Neuronal stem cell (in vitro differentiated cells): ENCODE measurements at regions not wholly inside any gene's neighbourhood (a gene's known extent, or its start where the extent isn't known, plus 50 kb on each side); places are given as distances from the start of the nearest gene placed in this dataset.

Experiments used
- DNase-seq: peaks from one replicate; pipeline ENCODE4 v3.0.0-alpha.2; 2013; ENCODE audit warnings: low spot score
- H2AFZ ChIP-seq: one replicate; pipeline ENCODE4 v1.6.1; 2013; ENCODE audit warnings: mild to moderate bottlenecking, low read length, inconsistent platforms
- H2AK5ac ChIP-seq: 2 replicates; pipeline ENCODE4 v1.6.1; 2013; ENCODE audit warnings: low read depth, mild to moderate bottlenecking, inconsistent platforms, low read length, moderate library complexity, mixed read lengths
- H2BK120ac ChIP-seq: 2 replicates; pipeline ENCODE4 v1.6.1; 2013; ENCODE audit warnings: low read depth, mild to moderate bottlenecking, inconsistent platforms, low read length, moderate library complexity, mixed read lengths
- H2BK12ac ChIP-seq: one replicate; pipeline ENCODE4 v1.6.1; 2013; ENCODE audit warnings: low read length, inconsistent platforms
- H2BK15ac ChIP-seq: 2 replicates; pipeline ENCODE4 v1.6.1; 2013; ENCODE audit warnings: mild to moderate bottlenecking, low read length, inconsistent platforms, mixed read lengths
- H2BK5ac ChIP-seq: one replicate; pipeline ENCODE4 v1.6.1; 2013; ENCODE audit warnings: inconsistent platforms, mild to moderate bottlenecking, low read length, moderate library complexity
- H3K14ac ChIP-seq: one replicate; pipeline ENCODE4 v1.6.1; 2013; ENCODE audit warnings: low read length, inconsistent platforms
- H3K18ac ChIP-seq: 2 replicates; pipeline ENCODE4 v1.6.1; 2013; ENCODE audit warnings: low read length, inconsistent platforms
- H3K23ac ChIP-seq: 2 replicates; pipeline ENCODE4 v1.6.1; 2013; ENCODE audit warnings: low read depth, mild to moderate bottlenecking, mixed read lengths, low read length, inconsistent platforms; ENCODE audit not compliant: poor library complexity
- H3K27ac ChIP-seq: replicated peaks from 3 replicates; pipeline ENCODE4 v1.5.1; 2013; ENCODE audit warnings: low read length, inconsistent platforms
- H3K27me3 ChIP-seq, 3 experiments: 2 replicates each; pipeline ENCODE4 v1.6.1; 2013; ENCODE audit warnings: low read length in 3 of 3, mild to moderate bottlenecking in 2 of 3, inconsistent platforms in 1 of 3, low read depth in 1 of 3, mixed read lengths in 1 of 3, moderate library complexity in 1 of 3; ENCODE audit not compliant: control insufficient read depth in 3 of 3, insufficient read depth in 3 of 3
- H3K36me3 ChIP-seq, 2 donors: replicated peaks in 1 of 2; 2 replicates each; pipeline ENCODE4 v1.6.1; 2013; ENCODE audit warnings: low read length in 2 of 2; ENCODE audit not compliant: control insufficient read depth in 2 of 2, insufficient read depth in 2 of 2
- H3K4ac ChIP-seq: 2 replicates; pipeline ENCODE4 v1.6.1; 2013; ENCODE audit warnings: inconsistent platforms, mild to moderate bottlenecking, low read length, moderate library complexity
- H3K4me1 ChIP-seq, 2 donors: 1 replicate in 1 of 2; 2 replicates in 1 of 2; pipeline ENCODE4 v1.6.1; 2013; ENCODE audit warnings: low read length in 2 of 2, low read depth in 1 of 2; ENCODE audit not compliant: control insufficient read depth in 2 of 2, insufficient read depth in 1 of 2
- H3K4me2 ChIP-seq: one replicate; pipeline ENCODE4 v1.6.1; 2013; ENCODE audit warnings: mild to moderate bottlenecking, low read length, inconsistent platforms; ENCODE audit not compliant: insufficient read depth, poor library complexity, severe bottlenecking
- H3K4me3 ChIP-seq, 2 donors: 2 replicates each; pipeline ENCODE4 v1.5.1; 2013; ENCODE audit warnings: low read length in 2 of 2, mild to moderate bottlenecking in 2 of 2, inconsistent platforms in 1 of 2, moderate library complexity in 1 of 2
- H3K79me1 ChIP-seq: one replicate; pipeline ENCODE4 v1.6.1; 2013; ENCODE audit warnings: low read depth, mild to moderate bottlenecking, inconsistent platforms, low read length, moderate library complexity
- H3K9ac ChIP-seq: one replicate; pipeline ENCODE4 v1.6.1; 2013; ENCODE audit warnings: mild to moderate bottlenecking, low read depth, low read length, inconsistent platforms; ENCODE audit not compliant: poor library complexity
- H3K9me3 ChIP-seq, 2 donors: replicated peaks in 1 of 2; 2 replicates each; pipeline versions ENCODE3 to v1.6.1; 2013; ENCODE audit warnings: low read length in 2 of 2, mild to moderate bottlenecking in 2 of 2, inconsistent platforms in 1 of 2, low read depth in 1 of 2, mixed read lengths in 1 of 2, moderate library complexity in 1 of 2; ENCODE audit not compliant: control insufficient read depth in 2 of 2, insufficient read depth in 1 of 2
- H4K8ac ChIP-seq: one replicate; pipeline ENCODE4 v1.6.1; 2013; ENCODE audit warnings: low read depth, mild to moderate bottlenecking, inconsistent platforms, low read length, moderate library complexity
- H4K91ac ChIP-seq: one replicate; pipeline ENCODE4 v1.6.1; 2013; ENCODE audit warnings: low read length, low read depth, mild to moderate bottlenecking, inconsistent platforms; ENCODE audit not compliant: poor library complexity
- WGBS, 2 donors: extraction: QIAGEN DNeasy Blood & Tissue Kit; methylation state at CpG; one replicate each; pipeline ENCODE4 v1.1.7; 2013; ENCODE audit warnings: missing lambda C conversion rate in 2 of 2, mixed read lengths in 1 of 2; ENCODE audit not compliant: insufficient read length in 2 of 2, insufficient replicate concordance in 1 of 2; ENCODE audit errors: extremely low coverage in 2 of 2; 5-methylcytosine and 5-hydroxymethylcytosine counted together

DNA sequence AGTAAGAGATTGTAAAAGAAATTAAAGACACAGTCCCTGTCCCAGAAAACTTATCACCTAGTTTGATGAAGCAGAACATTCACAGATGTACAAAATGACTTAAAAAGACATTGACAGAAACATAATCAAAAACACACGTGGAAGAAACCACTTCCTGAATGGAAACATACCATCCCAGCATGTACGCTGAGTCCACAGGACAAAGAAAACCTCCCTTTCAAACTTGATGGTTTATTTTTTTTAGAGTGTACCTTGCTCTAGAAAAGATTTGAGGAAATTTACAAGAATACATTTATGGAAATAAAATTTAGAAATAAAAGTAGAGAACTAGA lies 140.9 kb downstream of the PMP22 start:
- WGBS, 2 donors: no CpG with 5 or more reads among the region's 2 CpGs
- Histone ChIP-seq H2BK15ac (no peak overlapping the region), H3K79me1 (no peaks in the 10 kb centered on the region), H3K4me2 (no peak overlapping the region), H3K4me3 (no peak overlapping the region), H3K18ac (no peak overlapping the region), H3K23ac (no peak overlapping the region), H2BK12ac (no peak overlapping the region), H4K91ac (no peak overlapping the region), H2AK5ac (no peak overlapping the region), H3K4me1 (peaks cover 5 to 6% of the 10 kb centered on the region in 2 donors), H4K8ac (no peak overlapping the region), H3K9ac (no peak overlapping the region), H3K36me3 (no peaks in the 10 kb centered on the region), H2AFZ (no peak overlapping the region), H3K27ac (no peak overlapping the region), H3K27me3 (peaks cover 0 to 5% (median 0%) of the 10 kb centered on the region in 3 experiments), H2BK5ac (no peak overlapping the region), H2BK120ac (no peak overlapping the region), H3K4ac (no peak overlapping the region), H3K9me3 (no peaks in the 10 kb centered on the region), H3K14ac (no peak overlapping the region)
- no peak for DNase-seq

- H3K4me1 ChIP-seq: peaks cover 5 to 6% of the 10 kb centered on the region in 2 donors
- no peak overlapping the region for H3K4me2 ChIP-seq
- WGBS, 2 donors: no CpG with 5 or more reads among the region's 5 CpGs
- H3K79me1 ChIP-seq: no peaks in the 10 kb centered on the region
- H3K27me3 ChIP-seq: peaks cover 0 to 5% (median 0%) of the 10 kb centered on the region in 3 experiments
- H2BK120ac ChIP-seq: no peak overlapping the region
- no peaks in the 10 kb centered on the region for H3K9me3 ChIP-seq
- H4K91ac ChIP-seq: no peak overlapping the region
- H3K18ac ChIP-seq: no peak overlapping the region
- H3K4ac ChIP-seq: no peak overlapping the region
- no peak overlapping the region for H2AFZ ChIP-seq
- H3K27ac ChIP-seq: no peak overlapping the region
- H3K9ac ChIP-seq: no peak overlapping the region
- H2BK15ac ChIP-seq: no peak overlapping the region
- H3K23ac ChIP-seq: no peak overlapping the region
- no peak overlapping the region for H4K8ac ChIP-seq
- no peak for DNase-seq
- H3K36me3 ChIP-seq: no peaks in the 10 kb centered on the region
- H3K4me3 ChIP-seq: no peak overlapping the region
- H2BK12ac ChIP-seq: no peak overlapping the region
- H2AK5ac ChIP-seq: no peak overlapping the region
- no peak overlapping the region for H3K14ac ChIP-seq
- H2BK5ac ChIP-seq: no peak overlapping the region
Observed at GRCh38 chr17:15123593-15124263, 141.4 kb downstream of the PMP22 start.

DNA sequence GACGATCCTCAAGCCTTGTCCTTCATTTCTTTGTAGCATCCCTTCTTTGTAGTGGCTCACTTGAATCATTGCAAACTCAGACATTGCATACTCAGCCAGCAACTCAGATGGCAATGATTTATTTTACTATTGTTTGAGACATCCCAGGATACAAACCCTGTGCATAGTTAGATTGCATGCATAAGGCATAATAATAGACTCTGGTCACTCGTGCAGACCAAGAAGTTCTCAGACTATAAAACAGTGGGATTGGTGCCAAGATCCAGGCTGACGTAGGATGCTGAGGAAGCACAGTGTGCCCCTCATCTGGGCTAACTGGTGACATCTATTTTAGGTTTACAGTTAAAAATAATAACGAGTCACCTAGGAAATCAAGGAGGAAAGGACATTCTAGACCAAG lies 142.3 kb downstream of the PMP22 start:
- H2BK12ac ChIP-seq: no peak overlapping the region
- no peak for DNase-seq
- no peak overlapping the region for H3K4ac ChIP-seq
- no peak overlapping the region for H3K27ac ChIP-seq
- no peak overlapping the region for H3K4me2 ChIP-seq
- H2BK5ac ChIP-seq: no peak overlapping the region
- no peaks in the 10 kb centered on the region for H3K9me3 ChIP-seq
- no peak overlapping the region for H4K91ac ChIP-seq
- no peak overlapping the region for H4K8ac ChIP-seq
- H3K14ac ChIP-seq: no peak overlapping the region
- peaks cover 6 to 7% of the 10 kb centered on the region in 2 donors for H3K4me1 ChIP-seq
- no peak overlapping the region for H2AFZ ChIP-seq
- no peak overlapping the region for H3K9ac ChIP-seq
- no peak overlapping the region for H2BK120ac ChIP-seq
- whole genome bisulfite sequencing, 2 donors: no CpG with 5 or more reads among the region's 4 CpGs
- peaks cover 0 to 5% (median 0%) of the 10 kb centered on the region in 3 experiments for H3K27me3 ChIP-seq
- H3K4me3 ChIP-seq: no peak overlapping the region
- no peak overlapping the region for H3K23ac ChIP-seq
- no peak overlapping the region for H2AK5ac ChIP-seq
- H3K18ac ChIP-seq: no peak overlapping the region
- no peaks in the 10 kb centered on the region for H3K36me3 ChIP-seq
- no peak overlapping the region for H2BK15ac ChIP-seq
- H3K79me1 ChIP-seq: no peaks in the 10 kb centered on the region

DNA sequence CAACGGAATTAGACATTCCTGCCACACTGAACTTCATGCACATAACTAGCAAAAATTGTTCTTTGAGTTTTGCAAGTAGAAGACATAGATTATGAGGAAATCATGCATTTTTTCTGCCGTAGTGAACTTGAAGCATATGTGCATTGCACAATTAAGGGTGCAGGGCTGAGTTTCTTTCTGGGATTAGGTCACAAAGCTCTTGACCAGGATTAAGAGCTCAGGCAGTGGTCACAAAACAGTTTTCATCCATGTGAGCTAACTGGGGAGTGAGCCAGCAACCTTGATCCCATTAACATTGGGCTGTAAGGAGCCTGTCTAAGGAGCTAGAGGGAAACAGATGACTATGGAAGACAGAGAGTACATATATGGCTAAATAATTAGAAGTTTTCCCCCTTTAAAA lies 143.7 kb downstream of the PMP22 start:
- DNase-seq: no peak
- H2BK120ac ChIP-seq: no peak overlapping the region
- H3K4me3 ChIP-seq: no peak overlapping the region
- no peaks in the 10 kb centered on the region for H3K79me1 ChIP-seq
- no peak overlapping the region for H3K27ac ChIP-seq
- H2AFZ ChIP-seq: no peak overlapping the region
- no peak overlapping the region for H3K18ac ChIP-seq
- H3K27me3 ChIP-seq: peaks cover 0 to 5% (median 0%) of the 10 kb centered on the region in 3 experiments
- no peak overlapping the region for H4K8ac ChIP-seq
- H2BK5ac ChIP-seq: no peak overlapping the region
- H2AK5ac ChIP-seq: no peak overlapping the region
- no peak overlapping the region for H4K91ac ChIP-seq
- H3K4ac ChIP-seq: no peak overlapping the region
- H3K4me2 ChIP-seq: no peak overlapping the region
- WGBS, 2 donors: no CpG with 5 or more reads among the region's 2 CpGs
- H3K9me3 ChIP-seq: no peaks in the 10 kb centered on the region
- H3K23ac ChIP-seq: no peak overlapping the region
- H3K9ac ChIP-seq: no peak overlapping the region
- no peak overlapping the region for H3K14ac ChIP-seq
- H2BK15ac ChIP-seq: no peak overlapping the region
- peaks cover 6 to 7% of the 10 kb centered on the region in 2 donors for H3K4me1 ChIP-seq
- no peaks in the 10 kb centered on the region for H3K36me3 ChIP-seq
- no peak overlapping the region for H2BK12ac ChIP-seq
